Renal cortex interstitium (tissue), 11 donors: ENCODE measurements at regions not wholly inside any gene's neighbourhood (a gene's known extent, or its start where the extent isn't known, plus 50 kb on each side); places are given as distances from the start of the nearest gene placed in this dataset.
"Not testable (repeated sequence)": the region's sequence is repeated elsewhere in the genome, so short reads cannot be mapped to it uniquely, and the experiment has no call there.

Experiments used
- DNase-seq, 11 donors: peaks; one replicate each; pipeline ENCODE4 v3.0.0-alpha.2; 2013; ENCODE audit warnings: low read depth in 9 of 11, low spot score in 4 of 11; ENCODE audit errors: extremely low read depth in 1 of 11

DNA sequence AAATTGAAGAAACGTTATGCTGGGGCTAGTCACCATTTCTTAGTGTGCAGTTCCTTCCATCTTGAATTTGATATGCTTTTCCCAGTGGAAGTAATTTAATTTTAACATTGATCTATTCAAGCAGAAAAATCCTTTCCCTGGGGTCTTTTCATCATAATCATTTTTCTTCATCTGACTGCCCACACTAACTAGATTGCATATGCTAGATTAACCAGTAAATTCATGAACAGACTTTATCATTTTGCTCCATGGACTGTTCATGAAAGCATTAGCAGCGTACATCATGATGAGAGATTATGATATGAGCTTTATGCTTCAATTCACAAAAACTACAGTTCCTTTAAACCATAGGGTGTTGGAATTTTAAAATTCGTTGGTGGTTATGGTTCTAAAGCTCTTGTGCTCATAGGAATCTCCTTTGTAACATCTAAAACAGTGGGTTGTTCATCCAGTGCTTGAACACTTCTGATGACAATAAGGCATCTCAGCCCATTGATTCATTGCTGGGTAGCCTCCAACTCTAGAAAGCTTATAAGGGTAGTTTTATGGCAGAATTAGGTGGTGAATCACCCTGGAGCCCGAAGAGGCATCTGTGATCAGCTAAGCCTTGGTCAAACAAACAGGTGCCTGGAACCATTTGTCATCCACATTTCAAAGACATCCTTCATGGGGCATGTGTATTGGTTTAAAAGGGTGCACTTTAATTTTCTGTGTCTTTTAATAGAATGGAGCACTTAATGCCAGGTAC, 77.2 kb upstream of the NDUFV2 start:
- DNase-seq: no peak

DNA sequence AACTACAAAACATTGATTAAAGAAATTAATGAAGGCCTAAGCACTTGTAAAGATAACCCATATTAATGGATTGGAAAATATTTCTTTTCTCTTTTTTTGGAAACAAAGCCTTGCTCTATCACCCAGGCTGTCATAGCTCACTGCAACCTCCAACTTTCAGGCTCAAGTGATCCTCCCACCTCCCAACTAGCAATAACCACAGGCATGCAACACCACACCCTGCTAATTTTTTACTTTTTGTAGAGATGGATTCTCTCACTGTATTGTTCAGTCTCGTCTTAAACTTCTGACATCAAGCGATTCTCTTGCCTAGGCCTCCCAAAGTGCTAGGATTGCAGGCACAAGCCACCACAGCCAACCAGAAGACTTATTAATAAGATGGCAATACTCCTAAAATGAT, 73.4 kb upstream of the NDUFV2 start:
- no peak for DNase-seq

DNA sequence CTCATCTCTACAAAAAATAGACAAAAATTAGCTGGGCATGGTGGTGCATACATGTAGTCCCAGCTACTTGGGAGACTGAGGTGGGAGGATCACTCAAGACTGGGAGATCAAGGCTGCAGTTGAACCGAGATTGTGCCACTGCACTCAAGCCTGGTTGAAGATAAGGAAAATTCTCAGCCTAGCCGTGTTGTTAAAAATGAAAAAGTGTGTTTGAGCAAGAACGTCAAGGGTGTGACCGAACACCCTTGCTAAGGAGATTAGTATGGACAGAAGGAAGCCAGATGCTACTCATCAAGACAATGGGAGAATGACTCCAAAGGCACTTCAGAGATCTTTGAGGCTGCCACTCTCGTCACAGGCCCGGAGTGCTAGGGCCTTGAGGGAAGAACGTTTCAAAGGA, 70.0 kb upstream of the NDUFV2 start:
- no peak for DNase-seq

DNA sequence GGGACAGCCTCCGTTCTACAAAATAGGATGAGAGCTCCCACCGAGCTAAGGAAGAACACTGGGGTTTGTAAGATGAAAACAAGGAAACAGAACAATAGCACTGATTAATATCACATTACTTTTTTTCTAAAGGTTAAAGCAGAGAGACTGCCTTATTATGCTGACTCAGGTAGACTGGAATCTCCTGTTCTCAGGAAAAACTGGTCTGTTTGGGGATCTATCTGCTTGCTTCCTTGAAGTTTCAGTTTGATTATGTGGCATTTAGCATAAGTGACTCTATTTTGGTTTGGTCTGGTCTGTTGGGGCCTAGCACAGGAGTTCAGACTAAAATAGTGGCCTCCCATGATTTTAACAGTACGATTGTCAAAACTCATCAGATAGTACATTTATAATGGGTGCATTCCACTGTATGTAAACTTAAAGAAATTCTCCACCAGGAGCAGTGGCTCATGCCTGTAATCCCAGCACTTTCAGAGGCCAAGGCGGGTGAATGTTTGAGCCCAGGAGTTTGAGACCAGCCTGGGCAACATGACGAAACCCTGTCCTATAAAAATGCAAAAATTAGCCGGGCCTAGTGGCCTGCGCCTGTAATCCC, 64.1 kb upstream of the NDUFV2 start:
- no peak for DNase-seq

DNA sequence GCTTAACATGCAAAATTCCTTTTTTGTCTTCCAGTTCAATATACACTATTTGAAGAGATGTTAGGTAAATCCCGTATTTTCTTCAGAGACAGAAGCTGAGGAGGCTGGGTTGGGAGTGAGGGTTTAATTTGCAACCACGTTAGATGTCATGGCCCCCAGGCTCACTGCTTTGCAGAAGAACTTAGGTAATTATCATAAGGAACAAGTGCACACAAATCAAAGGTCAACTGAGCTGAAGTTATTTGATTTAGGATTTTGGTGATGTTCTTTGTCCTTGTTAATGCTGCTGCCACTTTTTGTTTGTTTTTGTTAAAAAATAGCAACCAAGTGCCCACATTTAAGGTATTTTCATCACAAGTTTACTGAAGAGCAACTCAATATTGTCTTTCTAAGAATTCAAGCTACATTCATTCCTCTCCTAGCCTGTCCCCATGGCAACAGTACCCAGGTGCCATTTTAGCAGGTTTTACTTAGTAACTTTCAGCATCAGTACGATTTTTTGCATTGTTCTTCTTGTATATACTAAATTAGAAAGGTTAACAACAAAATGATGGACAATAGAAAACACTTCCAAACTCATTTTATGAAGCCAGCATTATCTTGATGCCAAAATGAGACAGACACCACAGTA, 62.9 kb upstream of the NDUFV2 start:
- no peak for DNase-seq

DNA sequence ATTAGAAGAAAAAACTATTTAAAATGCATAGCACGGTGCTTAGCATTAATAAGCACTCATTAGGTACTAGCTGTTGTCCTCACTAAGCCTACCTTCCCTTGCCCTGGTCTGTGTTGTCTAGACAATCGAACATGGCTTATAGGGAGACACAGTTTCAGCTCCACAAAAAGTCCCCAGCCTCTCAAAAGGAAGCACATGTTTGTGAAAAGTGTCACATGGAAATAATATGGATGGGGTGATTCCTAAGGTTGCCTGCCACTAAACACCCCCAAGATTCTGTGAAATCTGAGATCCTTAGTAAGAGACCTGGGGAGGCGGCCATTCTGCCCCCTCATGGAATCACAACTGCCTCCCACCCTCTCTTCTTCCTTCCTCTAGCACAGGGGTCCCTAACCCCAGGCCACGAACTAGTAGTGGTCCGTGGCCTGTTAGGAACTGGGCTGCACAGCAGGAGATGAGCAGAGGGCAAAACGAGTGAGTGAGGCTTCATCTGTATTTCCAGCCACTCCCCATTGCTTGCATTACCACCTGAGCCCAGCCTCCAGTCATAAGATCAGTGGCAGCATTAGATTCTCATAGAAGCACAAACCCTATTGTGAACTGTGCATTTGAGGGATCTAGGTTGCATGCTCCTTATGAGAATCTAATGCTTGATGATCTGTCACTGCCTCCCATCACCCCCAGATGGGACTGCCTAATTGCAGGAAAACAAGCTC, 59.6 kb upstream of the NDUFV2 start:
- DNase-seq: no peak

DNA sequence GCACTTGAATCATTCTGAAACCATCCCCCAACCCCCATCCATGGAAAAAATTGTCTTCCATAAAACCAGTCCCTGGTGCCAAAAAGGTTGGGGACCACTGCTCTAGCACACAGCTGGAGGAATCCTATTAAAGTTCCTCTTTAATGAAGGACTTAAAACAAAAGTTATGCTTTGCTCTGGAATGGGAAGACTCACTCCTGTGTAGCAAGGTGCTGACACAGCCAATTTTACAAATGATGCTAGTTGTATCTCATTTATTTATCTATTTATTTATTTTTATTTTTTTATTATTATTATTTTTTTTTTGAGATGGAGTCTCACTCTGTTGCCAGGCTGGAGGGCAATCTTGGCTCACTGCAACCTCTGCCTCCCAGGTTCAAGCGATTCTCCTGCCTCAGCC, 58.9 kb upstream of the NDUFV2 start:
- no peak for DNase-seq

DNA sequence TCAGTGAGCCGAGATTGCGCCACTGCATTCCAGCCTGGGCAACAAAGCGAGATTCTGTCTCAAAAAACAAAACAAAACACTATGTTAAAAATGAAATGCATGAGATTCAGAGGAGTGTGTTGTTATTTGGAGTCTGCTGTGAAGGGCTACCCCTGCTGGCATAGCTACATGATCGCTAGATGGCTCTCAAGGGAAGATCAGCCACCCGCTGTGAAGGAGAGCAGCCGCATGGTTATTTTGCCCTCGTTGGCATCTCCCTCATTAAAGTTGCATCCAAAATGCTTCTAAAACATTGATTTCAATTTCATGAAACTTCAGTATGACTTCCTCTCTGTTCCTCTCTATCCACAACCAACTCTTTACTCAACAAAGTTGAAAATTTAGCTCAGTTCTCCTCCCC, 54.8 kb upstream of the NDUFV2 start:
- no peak for DNase-seq

DNA sequence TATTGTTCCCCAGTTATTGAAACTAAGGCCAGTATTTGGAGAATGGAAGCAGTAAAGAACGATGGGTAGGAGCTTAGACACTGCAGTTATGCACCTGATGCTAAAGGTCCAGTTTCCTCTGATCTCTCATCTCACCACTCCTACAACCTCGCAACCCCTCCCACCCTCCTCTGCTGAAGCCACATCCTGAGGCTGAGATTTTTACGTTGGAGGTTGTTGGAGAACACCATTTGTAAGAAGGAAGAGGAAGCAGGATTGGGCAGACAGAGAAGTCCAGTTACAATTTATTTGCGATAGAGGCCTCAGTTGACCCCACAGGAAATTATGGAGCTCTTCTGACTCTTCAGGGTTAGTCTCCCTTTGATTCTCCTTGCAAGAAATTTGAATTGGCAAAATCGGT, 54.3 kb upstream of the NDUFV2 start:
- no peak for DNase-seq

DNA sequence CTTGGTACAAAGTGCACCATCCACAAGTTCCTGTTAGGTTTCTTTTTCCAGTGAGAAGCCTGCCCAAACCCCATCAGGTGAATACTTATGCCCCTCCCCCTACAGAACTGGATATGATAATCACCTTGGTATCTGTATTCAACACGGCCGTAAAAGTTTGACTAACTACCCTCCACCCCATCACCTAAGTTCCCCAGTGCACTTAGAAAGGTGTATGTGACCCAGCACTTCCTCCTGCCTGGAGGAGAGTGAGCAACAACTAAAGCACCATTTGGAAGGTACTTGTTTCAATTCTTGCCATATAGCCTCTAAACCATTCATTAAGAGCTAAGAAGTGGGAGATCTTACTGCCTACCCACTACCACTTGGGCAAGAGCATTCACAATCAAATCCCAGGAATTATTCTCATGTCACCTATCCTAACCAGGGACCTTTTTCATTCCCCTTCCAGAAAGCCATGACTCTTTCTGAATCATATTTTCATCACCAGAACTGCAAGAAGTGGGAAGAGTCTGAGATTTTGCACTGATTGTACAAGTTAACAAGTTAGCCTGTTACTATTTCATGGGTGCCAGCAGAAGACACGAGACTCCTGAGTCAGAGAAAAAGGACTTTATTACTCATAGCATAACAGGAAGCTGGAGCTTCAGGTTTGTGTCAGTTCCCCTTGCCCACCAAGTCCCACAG, 53.5 kb upstream of the NDUFV2 start:
- DNase-seq: no peak

DNA sequence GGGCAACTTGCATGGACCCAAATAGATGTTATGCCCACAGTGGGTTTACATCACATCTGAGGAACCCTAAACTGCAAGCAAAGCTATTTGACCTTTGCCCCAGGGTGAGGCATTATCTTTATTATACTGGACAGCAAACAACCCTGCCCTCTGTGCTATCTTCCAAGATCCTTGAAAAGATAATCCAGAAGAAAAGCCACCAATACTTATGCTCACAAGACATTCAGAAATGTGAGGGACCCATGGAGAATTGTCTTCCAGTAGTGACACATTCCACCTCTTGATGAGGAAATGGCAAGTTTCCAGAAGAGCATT, 53.0 kb upstream of the NDUFV2 start:
- DNase-seq: no peak

DNA sequence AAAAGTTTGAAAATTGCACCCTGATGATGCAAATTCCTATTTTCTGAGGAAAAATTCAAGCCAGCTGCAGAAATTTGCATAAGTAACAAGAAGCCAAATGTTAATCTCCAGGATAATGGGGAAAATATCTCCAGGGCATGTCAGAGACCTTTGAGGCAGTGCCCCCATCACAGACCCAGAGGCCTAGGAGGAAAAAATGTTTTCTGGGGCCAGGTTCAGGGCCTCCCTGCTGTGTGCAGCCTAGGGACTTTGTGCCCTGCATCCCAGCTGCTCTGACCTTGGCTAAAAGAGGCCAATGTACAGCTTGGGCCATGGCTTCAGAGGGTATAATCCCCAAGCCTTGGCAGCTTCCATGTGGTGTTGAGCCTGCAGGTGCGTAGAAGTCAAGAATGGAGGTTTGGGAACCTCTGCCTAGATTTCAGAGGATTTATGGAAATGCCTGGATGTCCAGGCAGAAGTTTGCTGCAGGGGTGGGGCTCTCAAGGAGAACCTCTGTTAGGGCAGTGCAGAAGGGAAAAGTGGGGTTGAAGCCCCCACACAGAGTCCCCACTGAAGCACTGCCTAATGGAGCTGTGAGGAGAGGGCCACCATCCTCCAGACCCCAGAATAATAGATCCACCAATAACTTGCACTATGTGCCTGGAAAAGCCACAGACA, 51.7 kb upstream of the NDUFV2 start:
- DNase-seq: not testable (repeated sequence)
